Parathyroid adenoma (tissue), 2 donors: ENCODE measurements at regions not wholly inside any gene's neighbourhood (a gene's known extent, or its start where the extent isn't known, plus 50 kb on each side); places are given as distances from the start of the nearest gene placed in this dataset.

Source experiments
- H2AFZ ChIP-seq: fragments of 300-600 bp; sonication (generic); one replicate; pipeline ENCODE4 v1.7.0; 2017; ENCODE audit warnings: antibody characterized with exemption, mild to moderate bottlenecking
- H3K27ac ChIP-seq: fragments of 300-600 bp; sonication (generic); one replicate; pipeline ENCODE4 v1.7.0; 2017
- H3K27me3 ChIP-seq: fragments of 300-600 bp; sonication (generic); one replicate; pipeline ENCODE4 v1.7.0; 2017; ENCODE audit warnings: low read length; ENCODE audit not compliant: control insufficient read depth, insufficient read depth
- H3K36me3 ChIP-seq: fragments of 300-600 bp; sonication (generic); one replicate; pipeline ENCODE4 v1.7.0; 2017; ENCODE audit warnings: low read length; ENCODE audit not compliant: control insufficient read depth, insufficient read depth
- H3K4me1 ChIP-seq: fragments of 300-600 bp; sonication (generic); one replicate; pipeline ENCODE4 v1.7.0; 2017; ENCODE audit warnings: control low read depth
- H3K4me2 ChIP-seq: fragments of 300-600 bp; sonication (generic); one replicate; pipeline ENCODE4 v1.7.0; 2017; ENCODE audit warnings: low read length
- H3K4me3 ChIP-seq: fragments of 300-600 bp; sonication (generic); one replicate; pipeline ENCODE4 v1.7.0; 2017; ENCODE audit warnings: low read depth, low read length
- H3K79me2 ChIP-seq: fragments of 300-600 bp; sonication (generic); one replicate; pipeline ENCODE4 v1.7.0; 2017; ENCODE audit warnings: control low read depth
- H3K9ac ChIP-seq: fragments of 300-600 bp; sonication (generic); one replicate; pipeline ENCODE4 v1.7.0; 2017; ENCODE audit warnings: mild to moderate bottlenecking
- H3K9me3 ChIP-seq: fragments of 300-600 bp; sonication (generic); one replicate; pipeline ENCODE4 v1.7.0; 2017; ENCODE audit warnings: low read length; ENCODE audit not compliant: control insufficient read depth
- CTCF ChIP-seq: fragments of 300-600 bp; sonication (generic); IDR thresholded peaks from one replicate; pipeline ENCODE4 v1.7.0; 2017; ENCODE audit warnings: antibody characterized with exemption, mild to moderate bottlenecking
- donor health status: primary hyperparathyroidism.

- H3K36me3 ChIP-seq: no peaks in the 10 kb centered on the region
Measured at GRCh38 chr4:180812783-180813182, 1430.4 kb upstream of the TENM3 start.

GRCh38 chr4:180814875-180815417, 1428.3 kb upstream of the TENM3 start:
- Histone ChIP-seq H3K9ac (no peak overlapping the region), H3K9me3 (no peaks in the 10 kb centered on the region), H3K27ac (no peak overlapping the region), H2AFZ (no peak overlapping the region), H3K36me3 (no peaks in the 10 kb centered on the region), H3K27me3 (no peaks in the 10 kb centered on the region), H3K4me2 (no peak overlapping the region), H3K4me3 (no peak overlapping the region), H3K4me1 (no peaks in the 10 kb centered on the region), H3K79me2 (no peaks in the 10 kb centered on the region)
- no peak for TF ChIP-seq CTCF

More at GRCh38 chr4:180812783-180813182, 1430.4 kb upstream of the TENM3 start:
- Histone ChIP-seq H3K4me2 (no peak overlapping the region), H3K27me3 (no peaks in the 10 kb centered on the region), H3K4me3 (no peak overlapping the region), H3K79me2 (no peaks in the 10 kb centered on the region), H3K9ac (no peak overlapping the region), H3K9me3 (no peaks in the 10 kb centered on the region), H2AFZ (no peak overlapping the region), H3K27ac (no peak overlapping the region), H3K4me1 (no peaks in the 10 kb centered on the region)
- TF ChIP-seq CTCF: no peak

- no peaks in the 10 kb centered on the region for H3K36me3 ChIP-seq
- no peaks in the 10 kb centered on the region for H3K79me2 ChIP-seq
- no peaks in the 10 kb centered on the region for H3K4me1 ChIP-seq
- H3K27ac ChIP-seq: no peak overlapping the region
- H3K4me2 ChIP-seq: no peak overlapping the region
- no peak overlapping the region for H3K4me3 ChIP-seq
- no peak overlapping the region for H2AFZ ChIP-seq
- H3K9me3 ChIP-seq: no peaks in the 10 kb centered on the region
- H3K27me3 ChIP-seq: no peaks in the 10 kb centered on the region
- no peak for TF ChIP-seq CTCF
- no peak overlapping the region for H3K9ac ChIP-seq
Measured at GRCh38 chr4:180817529-180817928, 1425.7 kb upstream of the TENM3 start.

- Histone ChIP-seq H3K79me2 (no peaks in the 10 kb centered on the region), H2AFZ (no peak overlapping the region), H3K27me3 (no peaks in the 10 kb centered on the region), H3K9ac (no peak overlapping the region), H3K9me3 (no peaks in the 10 kb centered on the region), H3K36me3 (no peaks in the 10 kb centered on the region), H3K4me3 (no peak overlapping the region), H3K4me2 (no peak overlapping the region), H3K4me1 (no peaks in the 10 kb centered on the region), H3K27ac (no peak overlapping the region)
- no peak for TF ChIP-seq CTCF
Measured at GRCh38 chr4:180823108-180823507, 1420.1 kb upstream of the TENM3 start.

- no peak overlapping the region for H3K4me3 ChIP-seq
- H3K27me3 ChIP-seq: no peaks in the 10 kb centered on the region
- no peaks in the 10 kb centered on the region for H3K79me2 ChIP-seq
- peak overlapping the region; percentile 16 for H3K4me2 ChIP-seq
- no peaks in the 10 kb centered on the region for H3K36me3 ChIP-seq
- no peak overlapping the region for H3K27ac ChIP-seq
- no peaks in the 10 kb centered on the region for H3K9me3 ChIP-seq
- peak overlapping the region; percentile 7 for H2AFZ ChIP-seq
- no peaks in the 10 kb centered on the region for H3K4me1 ChIP-seq
- no peak for TF ChIP-seq CTCF
- H3K9ac ChIP-seq: no peak overlapping the region
Measured at GRCh38 chr4:180827232-180828009, 1415.8 kb upstream of the TENM3 start.
